ENCODE measurements at regions not wholly inside any gene's neighbourhood (a gene's known extent, or its start where the extent isn't known, plus 50 kb on each side); places are given as distances from the start of the nearest gene placed in this dataset.
"Not testable (repeated sequence)": the region's sequence is repeated elsewhere in the genome, so short reads cannot be mapped to it uniquely, and the experiment has no call there.

DNA sequence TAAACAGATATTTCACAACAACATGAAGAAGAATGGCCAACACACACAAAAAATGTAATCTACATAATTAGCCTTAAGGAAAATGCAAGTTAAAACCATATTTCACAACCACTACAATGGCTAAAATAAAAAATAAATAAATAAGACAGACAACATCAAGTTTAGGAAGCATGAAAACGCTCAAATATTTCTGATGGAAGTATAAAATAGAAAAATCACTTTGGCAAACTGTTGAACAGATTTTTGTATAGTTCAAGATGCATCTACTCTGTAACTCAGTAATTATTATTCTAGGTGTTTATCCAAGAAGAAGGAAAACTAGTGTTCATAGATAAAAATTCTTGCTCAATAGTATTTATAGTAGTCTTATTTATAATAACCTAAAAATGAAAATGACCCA, 1410.1 kb upstream of the ADGRB3 start:
- DNase-seq (ENCODE audit: low spot score) = no peak

DNA sequence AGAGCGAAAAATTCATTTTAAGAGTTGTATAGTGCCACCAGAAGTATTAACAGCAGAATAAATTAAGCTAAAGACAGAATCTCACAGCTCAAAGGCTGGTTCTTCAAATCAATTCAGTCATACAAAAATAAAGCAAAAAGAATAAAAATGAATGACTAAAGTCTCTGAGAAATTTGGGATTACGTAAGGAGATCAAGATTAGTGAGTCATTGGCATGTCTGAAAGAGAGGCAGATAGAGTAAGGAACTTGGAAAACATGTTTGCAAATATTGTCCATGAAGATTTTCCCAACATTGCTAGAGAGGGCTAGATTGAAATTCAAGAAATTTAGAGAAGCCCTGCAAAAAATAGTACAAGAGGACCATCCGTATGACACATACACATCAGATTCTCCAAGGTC, 1413.9 kb upstream of the ADGRB3 start:
- DNase-seq (ENCODE audit: low spot score) = no peak

DNA sequence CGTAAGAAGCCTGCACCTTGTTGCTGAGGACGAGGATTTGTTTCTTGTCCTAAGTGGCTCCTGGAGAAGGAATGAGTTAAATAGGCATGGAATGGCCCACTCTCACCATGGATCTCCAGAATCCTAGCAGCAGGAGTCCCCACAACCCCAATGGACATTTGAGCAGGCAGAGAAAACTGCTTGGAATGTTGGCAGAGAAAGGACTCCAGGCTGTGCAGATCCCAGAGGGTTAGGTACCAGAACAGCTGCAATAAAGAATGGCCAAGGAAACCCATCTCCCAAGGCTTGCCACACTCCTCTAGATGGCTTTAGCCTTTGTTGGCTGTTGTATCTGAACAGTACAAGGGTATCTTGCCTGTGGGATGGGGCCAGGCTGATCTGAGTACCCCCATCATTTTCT, 1415.7 kb upstream of the ADGRB3 start:
- no peak for DNase-seq (ENCODE audit: low spot score)

DNA sequence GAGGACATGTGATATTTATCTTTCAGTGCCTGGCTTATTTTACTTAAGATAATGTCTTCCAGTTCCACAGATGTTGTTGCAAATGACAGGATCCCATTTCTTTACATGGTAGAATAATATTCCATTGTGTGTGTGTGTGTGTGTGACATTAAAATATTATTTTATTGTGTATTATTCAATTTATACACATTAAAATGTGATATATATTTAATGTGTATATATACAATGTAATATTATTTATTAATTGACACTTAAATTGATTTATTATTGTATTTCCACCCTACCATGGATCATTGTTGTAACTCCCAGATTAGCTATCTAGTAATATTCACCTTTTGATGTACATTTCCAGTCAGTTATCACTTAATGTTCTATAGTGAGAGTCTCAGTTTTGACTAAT, 1422.5 kb upstream of the ADGRB3 start:
- DNase-seq (ENCODE audit: low spot score) = no peak

DNA sequence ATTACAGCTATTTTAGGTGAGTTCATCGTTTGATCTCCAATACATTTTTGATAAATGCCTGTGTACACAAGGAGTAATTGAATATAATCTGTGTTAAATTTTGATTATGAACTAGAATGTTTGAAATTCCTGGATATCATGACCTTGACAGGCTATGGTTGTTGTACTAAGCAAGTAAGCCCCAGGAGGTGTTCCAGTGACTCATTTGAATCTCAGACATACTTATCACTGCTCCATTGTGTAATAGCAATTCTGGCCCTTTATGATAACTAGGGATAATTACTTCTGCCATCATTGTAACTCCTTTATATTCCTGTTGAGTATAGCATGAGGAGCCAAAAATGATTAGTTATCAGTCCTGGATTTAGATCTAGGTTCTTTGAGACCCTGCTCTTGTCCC, 1424.6 kb upstream of the ADGRB3 start:
- no peak for DNase-seq (ENCODE audit: low spot score)

DNA sequence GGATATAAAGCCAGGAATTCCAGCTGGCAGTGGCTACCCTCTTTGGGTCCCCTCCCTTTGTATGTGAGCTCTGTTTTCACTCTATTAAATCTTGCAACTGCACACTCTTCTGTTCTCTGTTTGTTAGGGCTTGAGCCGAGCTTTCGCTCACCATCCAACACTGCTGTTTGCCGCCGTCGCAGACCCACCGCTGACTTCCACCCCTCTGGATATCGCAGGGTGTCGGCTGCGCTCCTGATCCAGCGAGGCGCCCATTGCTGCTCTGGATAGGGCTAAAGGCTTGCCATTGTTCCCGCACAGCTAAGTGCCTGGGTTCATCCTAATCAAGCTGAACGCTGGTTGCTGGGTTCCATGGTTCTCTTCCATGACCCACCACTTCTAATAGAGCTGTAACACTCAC, 1433.5 kb upstream of the ADGRB3 start:
- no peak for DNase-seq (ENCODE audit: low spot score)

DNA sequence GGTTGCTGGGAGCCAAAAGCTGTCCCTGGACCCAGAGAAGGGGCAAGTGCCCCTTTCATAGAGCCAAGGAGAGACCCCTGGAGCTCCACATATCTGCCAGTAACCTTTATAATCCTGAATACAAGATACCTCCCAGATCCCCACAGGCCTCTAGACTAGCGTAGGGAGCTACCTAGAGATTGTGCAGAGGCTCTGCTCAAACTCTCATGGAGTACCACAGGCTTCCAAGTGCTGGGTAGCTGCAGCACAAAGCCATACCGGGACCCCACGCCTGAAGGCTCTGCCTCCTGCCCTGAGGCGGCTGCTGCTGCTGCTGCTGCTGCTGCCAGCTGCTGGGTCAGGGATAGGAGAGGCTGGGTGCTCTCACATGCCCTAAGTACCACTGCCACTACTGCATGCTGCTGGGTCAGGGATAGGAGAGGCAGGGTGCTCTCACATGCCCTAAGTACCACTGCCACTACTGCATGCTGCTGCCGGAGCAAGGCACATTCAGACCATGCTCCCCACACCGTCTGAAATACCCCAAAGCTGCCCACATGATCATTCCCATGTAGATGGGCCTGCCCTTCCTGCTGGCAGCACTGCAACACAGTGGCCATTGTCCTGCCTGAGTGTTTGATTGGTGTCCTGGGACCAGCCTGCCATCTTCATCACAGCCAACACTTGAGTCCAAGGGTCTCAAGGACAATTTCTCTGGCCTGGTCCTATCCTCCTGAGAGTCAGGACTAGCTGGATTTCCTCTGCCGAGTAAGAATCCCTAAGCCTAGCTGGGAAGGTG, 1434.3 kb upstream of the ADGRB3 start:
- no peak for DNase-seq (ENCODE audit: low spot score)

DNA sequence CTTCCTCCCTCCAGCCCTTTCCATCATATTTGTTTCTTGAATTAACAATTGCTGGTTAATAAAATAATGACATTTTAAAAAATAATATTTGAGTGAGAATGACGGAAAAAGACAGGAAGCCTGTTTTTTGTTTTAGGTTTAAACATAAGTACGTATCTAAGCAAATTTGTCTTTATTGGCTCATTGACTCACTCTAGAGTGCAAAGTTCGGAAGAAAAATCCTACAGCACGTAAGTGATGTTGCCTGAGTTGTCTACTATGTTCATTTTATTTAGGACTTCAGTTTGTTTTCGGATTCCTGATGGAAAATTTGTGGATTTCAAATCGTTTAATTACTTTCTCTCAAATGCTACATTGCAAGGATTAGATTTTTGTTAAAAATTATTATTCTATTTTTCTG, 1435.7 kb upstream of the ADGRB3 start:
- no peak for DNase-seq (ENCODE audit: low spot score)

DNA sequence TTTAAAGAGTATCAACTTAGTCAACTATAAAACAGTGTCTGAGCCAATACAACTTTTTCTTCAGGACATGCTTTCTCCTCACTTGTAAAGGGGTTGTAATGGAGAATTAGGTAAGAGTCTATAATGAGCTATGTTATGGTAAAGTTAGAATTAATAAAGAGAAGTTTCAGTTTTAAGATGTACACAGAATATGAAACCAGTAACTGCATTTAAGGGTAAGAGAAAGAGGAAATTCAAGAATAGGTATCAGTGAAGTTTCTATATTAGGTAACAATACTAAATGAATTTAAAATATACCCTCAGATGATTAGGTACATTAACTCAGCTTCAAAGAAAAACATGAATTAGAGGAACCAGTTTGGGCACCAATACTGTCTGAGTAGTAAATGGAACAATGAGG, 1444.3 kb upstream of the ADGRB3 start:
- no peak for DNase-seq (ENCODE audit: low spot score)

DNA sequence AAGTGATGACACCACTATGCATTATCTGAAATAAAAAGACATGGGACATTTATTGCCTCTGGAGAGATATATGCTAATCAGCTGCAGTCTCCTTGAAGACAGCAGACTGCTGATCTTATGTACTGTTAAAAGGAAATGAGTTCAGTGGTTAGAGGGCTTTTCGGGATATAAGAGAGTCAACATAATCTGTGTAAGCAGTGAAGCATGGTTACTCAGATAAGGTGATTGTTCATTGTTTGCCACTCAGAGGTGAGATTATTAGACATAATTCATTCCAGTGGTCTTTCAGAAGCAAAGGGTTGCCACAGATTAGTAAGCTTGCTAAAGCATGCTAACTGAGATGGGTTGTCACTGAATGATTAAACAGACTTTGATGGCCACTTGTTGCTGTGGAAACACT, 1450.7 kb upstream of the ADGRB3 start:
- no peak for DNase-seq (ENCODE audit: low spot score)

DNA sequence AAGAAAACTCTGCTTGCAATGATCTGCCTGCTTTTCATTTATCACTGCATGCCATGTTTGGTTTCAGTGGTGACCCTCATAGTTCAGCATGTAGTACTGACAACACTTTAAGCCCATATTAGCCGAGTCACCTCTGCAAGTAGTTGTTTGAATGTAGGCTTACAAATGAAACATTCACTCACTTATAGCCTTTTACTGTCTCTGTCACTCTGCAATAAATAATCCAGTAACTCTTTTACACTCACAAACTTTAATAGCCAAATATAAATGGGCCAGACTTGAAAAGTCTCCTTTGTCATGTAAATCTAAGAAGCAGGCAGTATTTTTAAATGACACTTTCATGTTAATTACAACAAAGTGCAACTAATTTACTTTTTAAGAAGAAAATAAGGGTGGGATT, 1460.0 kb upstream of the ADGRB3 start:
- no peak for DNase-seq (ENCODE audit: low spot score)

DNA sequence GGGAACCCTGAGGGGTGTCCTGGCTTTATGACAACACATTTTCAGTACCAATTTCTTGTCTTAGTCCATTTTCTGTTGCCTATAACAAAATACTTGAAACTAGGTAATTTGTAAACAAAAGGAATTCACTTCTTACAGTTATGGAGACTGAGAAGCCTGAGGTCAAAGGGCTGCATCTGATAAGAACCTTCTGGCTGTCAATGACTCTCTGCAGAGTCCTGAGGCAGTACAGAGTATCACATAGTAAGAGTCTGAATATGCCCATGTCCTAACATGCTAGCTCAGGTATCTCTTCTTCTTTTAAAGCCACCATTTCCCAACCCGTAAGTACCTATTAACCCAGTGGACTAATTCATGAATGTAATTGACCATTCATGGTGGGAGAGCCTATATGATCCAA, 1458.6 kb upstream of the EYS start:
- DNase-seq (ENCODE audit: low spot score) = no peak

DNA sequence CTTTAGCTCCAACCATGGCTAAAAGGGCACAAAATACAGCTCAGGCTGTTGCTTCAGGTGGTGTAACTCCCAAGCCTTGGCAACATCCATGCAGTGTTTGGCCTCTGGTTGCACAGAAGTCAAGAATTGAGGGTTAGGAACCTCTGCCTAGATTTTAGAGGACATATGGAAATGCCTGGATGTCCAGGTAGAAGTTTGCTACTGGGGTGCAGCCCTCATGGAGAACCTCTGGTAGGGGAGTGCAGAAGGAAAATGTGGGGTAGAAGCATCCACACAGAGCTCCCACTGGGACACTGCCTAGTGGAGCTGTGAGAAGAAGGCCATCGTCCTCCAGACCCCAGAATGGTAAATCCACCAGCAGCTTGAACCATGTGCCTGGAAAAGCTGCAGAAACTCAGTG, 1453.8 kb upstream of the EYS start:
- no peak for DNase-seq (ENCODE audit: low spot score)

DNA sequence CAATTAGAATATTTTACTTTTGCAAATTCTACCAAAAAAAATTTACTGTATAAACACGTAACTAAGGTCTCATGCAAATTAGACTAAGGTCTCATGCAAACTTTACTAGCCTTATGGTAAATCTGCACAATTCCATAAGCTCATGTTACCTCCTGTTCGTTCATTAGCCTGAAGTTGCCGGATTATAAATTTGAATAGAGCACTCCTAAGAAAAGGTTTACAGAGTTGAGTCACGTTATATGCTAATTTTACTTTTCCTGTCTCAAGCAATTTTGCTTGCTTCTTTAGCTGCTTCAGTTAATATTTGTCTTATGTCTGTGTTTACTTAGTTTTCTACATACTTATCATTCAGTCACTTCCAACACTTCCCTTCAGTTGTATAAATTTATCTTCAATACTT, 1434.0 kb upstream of the EYS start:
- no peak for DNase-seq (ENCODE audit: low spot score)

DNA sequence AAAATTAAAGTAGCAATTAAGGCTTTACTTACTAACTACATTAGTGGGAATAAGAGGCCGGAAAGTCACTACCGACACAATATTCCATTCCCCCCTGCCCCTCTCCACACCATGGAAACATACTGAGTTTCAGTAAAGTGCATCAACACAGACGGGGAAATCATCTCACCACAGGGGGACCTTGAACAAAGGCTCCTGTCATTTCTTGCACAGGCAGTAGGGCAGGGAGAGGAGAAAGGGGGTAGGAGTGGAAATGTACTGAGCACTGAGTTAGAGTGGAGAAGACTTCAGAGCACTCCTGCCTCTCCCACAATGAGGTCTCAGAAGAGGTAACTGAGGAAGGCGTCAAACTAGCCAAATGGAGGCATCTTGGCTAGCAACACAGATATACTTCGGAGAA, 1426.9 kb upstream of the EYS start:
- no peak for DNase-seq (ENCODE audit: low spot score)

DNA sequence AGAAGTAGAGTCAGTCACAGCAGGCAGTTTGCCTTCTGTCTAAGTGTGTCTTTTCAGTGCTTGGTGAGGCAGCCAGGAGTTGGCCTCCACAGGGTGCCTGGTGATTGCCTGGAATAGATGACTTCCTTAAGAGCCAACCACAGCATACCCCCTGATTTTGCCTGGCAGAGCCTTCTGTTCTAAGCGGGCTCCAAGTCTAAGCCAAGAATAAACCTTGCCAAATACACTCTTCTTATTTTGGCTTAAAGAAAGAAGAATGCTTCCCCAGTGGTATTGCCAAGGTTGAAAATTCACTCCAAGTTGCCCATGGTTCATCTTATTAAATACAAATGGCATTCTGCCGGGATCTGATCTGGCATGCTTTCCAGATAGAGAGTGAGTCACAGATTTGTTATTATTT, 1424.8 kb upstream of the EYS start:
- DNase-seq (ENCODE audit: low spot score) = no peak

DNA sequence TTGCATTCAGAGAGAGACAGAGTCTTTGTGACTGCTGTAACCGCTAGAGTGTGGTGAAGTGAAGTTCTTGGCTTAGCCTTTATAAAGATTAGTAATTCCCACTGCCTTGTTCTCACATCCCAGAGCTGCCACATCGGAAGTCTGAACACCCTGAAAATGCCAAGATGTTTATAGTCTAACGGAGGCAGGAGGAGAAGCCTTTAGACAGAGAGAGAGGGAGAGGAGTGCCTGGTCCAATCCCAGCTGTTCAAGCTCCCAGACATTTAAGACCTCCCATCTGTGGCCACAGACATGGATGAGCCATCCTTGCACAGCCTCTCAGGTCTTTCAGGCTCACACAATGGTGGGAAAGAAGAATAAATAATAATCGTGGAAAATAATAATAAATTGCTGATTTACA, 1422.8 kb upstream of the EYS start:
- no peak for DNase-seq (ENCODE audit: low spot score)

DNA sequence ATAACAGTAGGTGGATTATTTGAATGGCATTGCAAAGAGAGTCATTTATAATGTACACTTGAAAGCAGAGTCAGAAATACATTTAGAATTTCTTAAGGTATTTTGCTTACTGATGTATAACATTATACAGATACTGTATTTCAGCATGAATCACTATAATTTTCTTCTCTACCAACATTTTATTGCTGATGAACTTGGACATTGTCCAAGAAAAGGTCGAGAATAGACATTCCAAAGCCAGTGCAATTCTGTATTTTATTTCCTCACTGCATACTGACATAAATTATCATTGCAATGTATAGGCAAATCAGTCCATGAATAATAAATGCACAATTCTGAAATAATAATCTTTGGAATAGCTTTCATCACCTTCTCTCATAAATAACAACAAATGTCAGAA, 1420.0 kb upstream of the EYS start:
- DNase-seq (ENCODE audit: low spot score) = no peak

DNA sequence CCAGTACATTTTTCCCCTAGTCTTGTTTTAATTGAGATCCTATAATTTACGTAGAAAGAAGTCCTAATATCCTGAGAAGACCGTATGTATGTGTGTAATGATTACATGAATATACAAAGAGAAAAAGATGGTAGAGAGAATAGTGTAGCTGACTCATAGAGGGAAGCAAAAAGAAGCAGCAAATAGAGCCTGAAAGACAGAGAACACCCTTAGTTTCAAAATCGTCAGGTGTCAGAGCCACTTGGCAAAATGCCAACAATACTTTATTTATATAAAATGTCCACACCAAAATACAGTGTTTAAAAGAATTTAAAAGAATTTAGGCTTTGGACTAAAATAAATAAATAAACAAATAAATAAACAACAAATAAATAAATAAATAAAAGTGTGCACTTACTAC, 1414.1 kb upstream of the EYS start:
- DNase-seq (ENCODE audit: low spot score) = no peak

DNA sequence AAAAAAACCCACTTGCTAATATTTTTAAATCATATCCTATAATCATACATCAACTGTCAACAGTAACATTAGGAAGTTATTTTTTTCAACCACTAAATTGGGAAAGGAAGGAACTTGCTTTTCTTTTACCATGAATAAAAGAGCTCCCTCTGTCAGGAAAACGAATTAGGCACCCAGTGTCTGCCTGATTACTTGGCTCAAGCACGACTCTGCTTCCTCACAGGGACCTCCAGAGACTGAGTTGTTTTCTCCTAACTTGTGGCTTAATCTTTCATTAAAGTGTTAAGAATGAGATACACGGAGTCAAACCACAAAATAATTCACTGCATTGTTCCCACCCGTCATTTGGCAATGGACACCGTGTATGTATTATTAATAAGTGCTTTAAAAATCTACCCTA, 1405.1 kb upstream of the EYS start:
- no peak for DNase-seq (ENCODE audit: low spot score)

DNA sequence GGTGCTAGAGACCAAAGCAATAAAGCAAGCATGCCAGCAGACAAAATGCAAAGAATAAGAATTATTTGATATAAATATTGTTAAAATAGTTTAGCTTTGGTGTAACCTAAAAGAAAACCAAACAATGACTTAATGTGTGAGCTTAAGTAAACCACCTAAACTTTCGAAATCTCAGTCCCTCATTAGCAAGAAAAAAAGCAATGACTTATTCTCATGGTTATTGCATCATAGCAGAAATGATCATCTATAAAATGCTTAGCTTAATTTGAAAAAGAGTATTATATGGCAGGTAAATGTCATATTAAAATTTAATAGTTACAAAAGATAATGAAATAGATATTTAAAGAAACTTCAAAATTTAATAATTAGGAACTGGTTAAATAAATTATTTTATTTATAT, 1395.7 kb upstream of the EYS start:
- DNase-seq (ENCODE audit: low spot score) = no peak

DNA sequence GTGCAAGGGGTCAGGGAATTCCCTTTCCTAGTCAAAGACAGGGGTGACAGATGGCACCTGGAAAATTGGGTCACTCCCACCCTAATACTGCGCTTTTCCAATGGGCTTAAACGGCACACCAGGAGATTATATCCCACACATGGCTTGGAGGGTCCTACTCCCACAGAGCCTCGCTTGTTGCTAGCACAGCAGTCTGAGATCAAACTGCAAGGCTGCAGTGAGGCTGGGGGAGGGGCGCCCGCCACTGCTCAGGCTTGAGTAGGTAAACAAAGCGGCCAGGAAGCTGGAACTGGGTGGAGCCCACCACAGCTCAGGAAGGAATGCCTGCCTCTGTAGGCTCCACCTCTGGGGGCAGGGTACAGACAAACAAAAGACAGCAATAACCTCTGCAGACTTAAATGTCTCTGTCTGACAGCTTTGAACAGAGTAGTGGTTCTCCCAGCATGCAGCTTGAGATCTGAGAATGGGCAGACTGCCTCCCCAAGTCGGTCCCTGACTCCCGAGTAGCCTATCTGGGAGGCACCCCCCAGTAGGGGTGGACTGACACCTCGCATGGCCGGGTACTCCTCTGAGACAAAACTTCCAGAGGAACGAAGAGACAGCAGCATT, 1388.7 kb upstream of the EYS start:
- not testable (repeated sequence) for DNase-seq (ENCODE audit: low spot score)

DNA sequence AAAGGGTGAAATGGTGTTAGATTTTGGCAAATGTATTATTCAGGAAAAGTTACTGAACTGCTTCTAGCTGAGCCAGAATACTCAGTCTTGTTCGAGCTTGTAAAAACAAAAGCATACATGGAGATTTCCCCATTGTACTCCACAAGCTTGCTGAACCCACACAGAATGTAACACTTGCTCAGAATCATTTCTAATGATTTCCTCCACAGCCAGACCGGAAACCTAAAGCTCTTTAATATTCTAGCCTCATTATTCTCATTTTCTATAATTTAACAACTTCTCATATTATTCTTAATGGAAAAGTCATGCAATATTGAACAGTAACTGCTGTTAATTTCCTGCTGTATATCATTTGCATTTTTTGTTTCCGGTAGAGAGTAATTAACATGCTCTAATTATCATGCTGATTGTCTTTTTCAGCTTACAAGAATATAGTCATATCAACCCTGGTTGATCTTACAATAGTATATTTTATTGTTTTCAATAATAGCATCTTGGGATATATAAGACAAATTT, 1387.5 kb upstream of the EYS start:
- no peak for DNase-seq (ENCODE audit: low spot score)

DNA sequence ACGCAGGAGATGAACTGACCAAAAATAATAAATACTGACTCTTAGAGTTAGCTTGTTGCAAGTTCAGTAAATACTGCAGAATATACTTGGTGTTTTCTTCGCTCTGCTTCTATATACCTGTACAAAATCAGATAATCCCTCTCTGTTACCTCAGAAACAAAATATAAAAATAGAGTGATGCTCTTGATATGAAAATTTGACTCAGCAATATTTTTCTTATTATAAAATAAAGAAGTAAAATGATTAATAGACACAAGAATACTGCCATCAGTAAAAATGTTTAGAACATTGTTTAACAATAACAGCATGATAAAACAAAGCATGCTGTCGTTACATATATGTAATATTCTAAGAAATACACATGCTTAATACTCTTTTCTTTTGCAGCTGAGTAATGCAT, 1366.9 kb upstream of the EYS start:
- no peak for DNase-seq (ENCODE audit: low spot score)
